Upper lobe of left lung (tissue), 4 donors: ENCODE measurements at regions not wholly inside any gene's neighbourhood (a gene's known extent, or its start where the extent isn't known, plus 50 kb on each side); places are given as distances from the start of the nearest gene placed in this dataset.

Experiments used
- EP300 ChIP-seq, 4 donors: sonication (generic); formaldehyde crosslinking; IDR thresholded peaks; one replicate each; pipeline ENCODE4 v1.5.1; 2017; ENCODE audit warnings: antibody characterized with exemption in 4 of 4, control low read depth in 2 of 4
- POLR2A ChIP-seq, 4 donors: fragments of 450-650 bp; IDR thresholded peaks; one replicate each; pipeline ENCODE4 v1.5.1; 2016 to 2017; ENCODE audit warnings: antibody characterized with exemption in 4 of 4, mild to moderate bottlenecking in 2 of 4
- POLR2AphosphoS5 ChIP-seq, 2 donors: sonication (generic); formaldehyde crosslinking; IDR thresholded peaks; one replicate each; pipeline ENCODE4 v1.5.1; 2017; ENCODE audit warnings: antibody characterized with exemption in 2 of 2
- TF ChIP-seq, protein P1 (sequence below), 6 experiments: fragments of 450-650 bp in 4 of 6; fragments of 200-600 bp in 2 of 6; sonication (generic) in 2 of 6; IDR thresholded peaks; one replicate each; pipeline ENCODE4 v1.5.1; 2016 to 2019; ENCODE audit warnings: antibody characterized with exemption in 6 of 6

DNA sequence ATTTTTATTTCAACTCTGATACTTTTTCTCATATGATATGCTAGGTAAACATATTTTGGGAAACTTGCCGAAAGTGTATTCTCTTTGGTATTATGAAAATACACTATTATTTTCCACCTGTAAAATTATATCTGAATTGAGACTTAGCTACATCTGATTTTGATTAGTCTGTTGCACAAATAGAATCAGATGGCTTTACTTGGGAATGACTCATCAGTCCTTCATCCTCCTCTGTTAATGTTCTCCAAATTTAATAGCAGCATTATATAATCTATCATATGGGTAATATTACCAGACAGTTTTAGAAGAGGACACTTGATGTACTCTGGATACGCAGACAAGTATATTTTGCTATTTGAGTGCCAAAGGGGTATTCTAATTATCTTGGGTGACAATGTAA, 245.3 kb downstream of the CTH start:
- TF ChIP-seq, protein P1, sequence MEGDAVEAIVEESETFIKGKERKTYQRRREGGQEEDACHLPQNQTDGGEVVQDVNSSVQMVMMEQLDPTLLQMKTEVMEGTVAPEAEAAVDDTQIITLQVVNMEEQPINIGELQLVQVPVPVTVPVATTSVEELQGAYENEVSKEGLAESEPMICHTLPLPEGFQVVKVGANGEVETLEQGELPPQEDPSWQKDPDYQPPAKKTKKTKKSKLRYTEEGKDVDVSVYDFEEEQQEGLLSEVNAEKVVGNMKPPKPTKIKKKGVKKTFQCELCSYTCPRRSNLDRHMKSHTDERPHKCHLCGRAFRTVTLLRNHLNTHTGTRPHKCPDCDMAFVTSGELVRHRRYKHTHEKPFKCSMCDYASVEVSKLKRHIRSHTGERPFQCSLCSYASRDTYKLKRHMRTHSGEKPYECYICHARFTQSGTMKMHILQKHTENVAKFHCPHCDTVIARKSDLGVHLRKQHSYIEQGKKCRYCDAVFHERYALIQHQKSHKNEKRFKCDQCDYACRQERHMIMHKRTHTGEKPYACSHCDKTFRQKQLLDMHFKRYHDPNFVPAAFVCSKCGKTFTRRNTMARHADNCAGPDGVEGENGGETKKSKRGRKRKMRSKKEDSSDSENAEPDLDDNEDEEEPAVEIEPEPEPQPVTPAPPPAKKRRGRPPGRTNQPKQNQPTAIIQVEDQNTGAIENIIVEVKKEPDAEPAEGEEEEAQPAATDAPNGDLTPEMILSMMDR (IDR thresholded peaks at IDR 0.05): no peak
- TF ChIP-seq POLR2A (IDR thresholded peaks at IDR 0.05) (no peak), POLR2AphosphoS5 (IDR thresholded peaks at IDR 0.05) (no peak), EP300 (IDR thresholded peaks at IDR 0.05) (no peak)
